ENCODE measurements at regions not wholly inside any gene's neighbourhood (a gene's known extent, or its start where the extent isn't known, plus 50 kb on each side); places are given as distances from the start of the nearest gene placed in this dataset.
"Not testable (repeated sequence)": the region's sequence is repeated elsewhere in the genome, so short reads cannot be mapped to it uniquely, and the experiment has no call there.

DNA sequence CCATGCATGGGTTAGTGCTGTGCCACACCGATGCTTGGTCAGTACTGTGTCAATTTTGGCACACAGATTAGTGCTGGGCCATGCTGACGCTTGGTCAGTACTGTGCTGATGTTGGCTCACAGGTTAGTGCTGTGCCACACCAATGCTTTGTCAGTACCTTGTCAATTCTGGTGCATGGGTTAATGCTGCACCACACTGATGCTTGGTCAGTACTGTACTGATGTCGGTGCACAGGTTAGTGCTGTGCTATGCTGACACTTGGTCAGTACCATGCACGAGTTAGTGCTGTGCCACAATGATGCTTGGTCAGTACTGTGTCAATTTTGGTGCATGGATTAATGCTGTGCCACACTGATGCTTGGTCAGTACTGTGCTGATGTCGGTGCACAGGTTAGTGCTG, 103.0 kb downstream of the NPIPB11 start:
- TF ChIP-seq, protein P1, sequence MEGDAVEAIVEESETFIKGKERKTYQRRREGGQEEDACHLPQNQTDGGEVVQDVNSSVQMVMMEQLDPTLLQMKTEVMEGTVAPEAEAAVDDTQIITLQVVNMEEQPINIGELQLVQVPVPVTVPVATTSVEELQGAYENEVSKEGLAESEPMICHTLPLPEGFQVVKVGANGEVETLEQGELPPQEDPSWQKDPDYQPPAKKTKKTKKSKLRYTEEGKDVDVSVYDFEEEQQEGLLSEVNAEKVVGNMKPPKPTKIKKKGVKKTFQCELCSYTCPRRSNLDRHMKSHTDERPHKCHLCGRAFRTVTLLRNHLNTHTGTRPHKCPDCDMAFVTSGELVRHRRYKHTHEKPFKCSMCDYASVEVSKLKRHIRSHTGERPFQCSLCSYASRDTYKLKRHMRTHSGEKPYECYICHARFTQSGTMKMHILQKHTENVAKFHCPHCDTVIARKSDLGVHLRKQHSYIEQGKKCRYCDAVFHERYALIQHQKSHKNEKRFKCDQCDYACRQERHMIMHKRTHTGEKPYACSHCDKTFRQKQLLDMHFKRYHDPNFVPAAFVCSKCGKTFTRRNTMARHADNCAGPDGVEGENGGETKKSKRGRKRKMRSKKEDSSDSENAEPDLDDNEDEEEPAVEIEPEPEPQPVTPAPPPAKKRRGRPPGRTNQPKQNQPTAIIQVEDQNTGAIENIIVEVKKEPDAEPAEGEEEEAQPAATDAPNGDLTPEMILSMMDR (conservative IDR thresholded peaks at IDR 0.05; ENCODE audit: control insufficient read depth, insufficient read depth, low read depth, low read length) = no peak
- DNase-seq (ENCODE audit: low read depth) = no peak
- no peak overlapping the region for H3K4me3 ChIP-seq (ENCODE audit: control insufficient read depth, low read depth, low read length)

DNA sequence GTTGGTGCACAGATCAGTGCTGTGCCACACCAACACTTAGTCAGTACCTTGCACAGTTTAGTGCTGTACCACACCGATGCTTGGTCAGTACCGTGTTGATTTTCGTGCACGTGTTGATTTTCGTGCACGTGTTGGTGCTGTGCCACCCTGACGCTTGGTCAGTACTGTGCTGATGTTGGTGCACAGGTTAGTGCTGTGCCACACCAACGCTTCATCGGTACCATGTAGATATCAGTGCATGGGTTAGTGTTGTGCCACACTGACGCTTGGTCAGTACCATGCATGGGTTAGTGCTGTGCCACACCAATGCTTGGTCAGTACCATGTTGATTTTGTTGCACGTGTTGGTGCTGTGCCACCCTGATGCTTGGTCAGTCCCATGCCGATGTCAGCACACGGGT, 103.5 kb downstream of the NPIPB11 start:
- no peak for DNase-seq (ENCODE audit: low read depth)
- TF ChIP-seq, protein P1 (conservative IDR thresholded peaks at IDR 0.05; ENCODE audit: control insufficient read depth, insufficient read depth, low read depth, low read length) = no peak
- H3K4me3 ChIP-seq (ENCODE audit: control insufficient read depth, low read depth, low read length) = no peak overlapping the region

DNA sequence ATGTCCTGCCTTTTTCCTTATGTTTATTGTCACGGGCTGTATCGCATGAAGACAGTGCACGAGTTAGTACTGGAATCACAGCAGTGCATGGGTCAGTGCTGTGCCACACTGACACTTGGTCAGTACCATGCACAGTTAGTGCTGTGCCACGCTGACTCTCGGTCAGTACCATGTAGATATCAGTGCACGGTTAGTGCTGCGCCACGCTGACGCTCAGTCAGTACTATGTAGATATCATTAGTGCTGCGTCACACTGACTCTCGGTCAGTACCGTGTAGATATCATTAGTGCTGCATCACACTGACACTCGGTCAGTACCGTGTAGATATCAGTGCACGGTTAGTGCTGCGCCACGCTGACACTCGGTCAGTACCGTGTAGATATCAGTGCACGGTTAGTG, 104.1 kb downstream of the NPIPB11 start:
- not testable (repeated sequence) for DNase-seq (ENCODE audit: low read depth); H3K4me3 ChIP-seq (ENCODE audit: control insufficient read depth, low read depth, low read length)

DNA sequence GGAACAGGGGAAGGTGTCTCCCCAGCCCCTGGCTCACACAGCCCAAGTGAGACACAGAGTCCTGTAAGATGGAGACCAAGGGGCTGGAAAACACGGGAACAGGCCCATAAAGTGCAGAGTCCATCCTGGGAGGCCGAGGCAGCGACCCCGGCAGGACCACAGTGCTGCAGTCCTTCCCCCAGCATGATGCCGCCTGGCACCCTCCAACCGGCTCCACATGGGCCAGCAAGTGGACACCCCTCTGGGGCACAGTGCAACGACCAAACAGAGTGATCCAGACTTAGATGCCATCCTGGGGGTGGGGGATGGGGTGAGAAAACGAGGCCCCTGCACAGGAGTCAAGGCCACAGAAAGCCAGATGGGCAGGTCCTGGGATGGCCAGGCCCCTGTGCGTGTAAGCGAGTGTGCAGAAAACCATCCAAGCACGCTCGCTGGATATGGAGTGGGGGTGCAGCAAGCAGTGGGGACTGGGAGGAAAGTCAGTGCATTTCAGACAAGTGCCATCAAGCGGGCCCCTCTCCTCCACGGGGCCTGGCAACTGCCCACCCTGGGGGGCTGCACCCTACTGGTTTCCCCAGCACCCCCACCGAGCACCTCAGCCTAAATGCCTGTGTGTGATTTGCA, 104.7 kb downstream of the NPIPB11 start:
- H3K4me3 ChIP-seq (ENCODE audit: control insufficient read depth, low read depth, low read length); DNase-seq (ENCODE audit: low read depth): not testable (repeated sequence)

DNA sequence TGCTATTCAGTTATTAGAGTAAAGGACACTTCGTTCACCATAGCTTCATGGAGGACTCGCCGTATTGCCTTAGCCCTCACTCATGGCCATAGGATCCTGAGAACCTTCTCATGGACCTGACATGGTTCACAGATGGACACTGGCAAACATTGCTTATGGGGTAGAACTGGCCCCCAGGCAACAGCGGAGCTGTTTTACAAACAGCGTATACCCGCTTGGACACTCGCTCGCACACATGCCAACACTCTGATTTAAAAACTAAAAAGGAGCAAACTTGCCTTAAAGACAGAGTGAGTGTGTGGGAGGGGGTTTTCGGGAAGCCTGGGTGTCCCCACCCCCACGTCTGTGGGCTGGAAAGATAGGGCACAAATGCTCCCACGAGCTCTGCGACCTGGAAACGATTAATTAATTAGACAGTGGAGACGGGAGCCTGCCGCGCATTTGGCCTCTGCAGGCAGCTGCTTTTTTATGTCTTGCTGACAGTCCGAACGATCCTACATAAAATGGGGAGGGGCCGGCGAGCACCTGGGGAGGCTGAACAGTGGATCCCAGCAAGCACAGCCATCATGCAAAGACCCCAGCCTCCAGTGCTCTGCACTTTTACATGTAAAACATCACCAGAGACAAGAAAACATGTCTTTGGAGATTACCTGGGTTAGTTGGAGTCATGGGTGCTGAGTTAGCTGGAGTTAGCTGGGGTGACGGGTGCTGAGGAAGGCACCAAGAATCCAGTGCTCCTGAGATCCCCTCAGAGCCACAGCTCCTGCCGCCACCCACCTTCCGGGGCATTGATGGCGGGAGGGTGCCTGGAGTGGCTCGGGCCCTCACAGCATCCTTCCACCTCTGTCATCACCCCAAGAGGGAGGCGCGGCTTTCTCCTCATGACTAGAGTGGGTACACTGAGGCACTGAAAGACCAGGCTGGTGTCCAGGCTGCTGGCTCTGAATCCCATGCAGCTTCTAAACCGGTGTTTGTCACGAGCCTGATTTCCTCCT, 105.7 kb downstream of the NPIPB11 start:
- not testable (repeated sequence) for H3K4me3 ChIP-seq (ENCODE audit: control insufficient read depth, low read depth, low read length); DNase-seq (ENCODE audit: low read depth)

DNA sequence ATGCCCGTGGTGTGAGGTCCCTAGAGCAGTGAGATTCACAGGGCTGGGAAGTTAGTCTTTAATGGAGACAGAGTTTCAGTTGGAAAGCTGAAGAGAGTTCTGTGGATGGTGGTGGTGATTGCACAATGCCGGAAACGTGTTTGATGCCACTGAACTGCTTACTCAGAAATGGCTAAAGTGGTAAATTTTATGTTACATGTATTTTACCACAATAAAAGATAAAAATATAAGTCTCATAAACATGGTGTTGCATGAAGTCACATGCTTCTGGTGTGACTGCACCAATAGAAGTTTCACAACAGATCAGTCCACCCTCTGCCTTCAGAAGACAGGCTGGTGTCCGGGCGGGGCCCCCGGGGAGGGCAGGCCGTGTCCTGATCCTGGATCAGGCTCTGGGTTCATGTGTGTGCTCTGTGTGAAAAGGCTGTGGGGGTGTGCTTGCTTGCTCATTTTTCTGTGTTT, 106.5 kb downstream of the NPIPB11 start:
- peak; percentile 85 for DNase-seq (ENCODE audit: low read depth)
- H3K4me3 ChIP-seq (ENCODE audit: control insufficient read depth, low read depth, low read length) = not testable (repeated sequence)

DNA sequence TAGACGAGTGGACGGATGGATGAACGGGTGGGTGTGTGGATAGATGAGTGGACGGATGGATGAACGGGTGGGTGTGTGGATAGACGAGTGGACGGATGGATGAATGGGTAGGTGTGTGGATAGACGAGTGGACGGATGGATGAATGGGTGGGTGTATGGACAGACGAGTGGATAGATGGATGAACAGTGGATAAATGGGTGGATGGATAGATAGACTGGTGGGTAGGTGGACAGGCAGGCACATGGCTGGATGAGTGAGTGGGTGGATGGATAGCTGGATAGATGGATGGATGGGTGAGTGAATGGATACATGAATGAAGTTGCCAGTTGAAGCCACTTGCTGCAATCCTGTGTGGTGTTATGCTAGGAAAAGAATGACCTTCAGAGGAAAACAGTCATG, 107.5 kb downstream of the NPIPB11 start:
- not testable (repeated sequence) for DNase-seq (ENCODE audit: low read depth); H3K4me3 ChIP-seq (ENCODE audit: control insufficient read depth, low read depth, low read length)

DNA sequence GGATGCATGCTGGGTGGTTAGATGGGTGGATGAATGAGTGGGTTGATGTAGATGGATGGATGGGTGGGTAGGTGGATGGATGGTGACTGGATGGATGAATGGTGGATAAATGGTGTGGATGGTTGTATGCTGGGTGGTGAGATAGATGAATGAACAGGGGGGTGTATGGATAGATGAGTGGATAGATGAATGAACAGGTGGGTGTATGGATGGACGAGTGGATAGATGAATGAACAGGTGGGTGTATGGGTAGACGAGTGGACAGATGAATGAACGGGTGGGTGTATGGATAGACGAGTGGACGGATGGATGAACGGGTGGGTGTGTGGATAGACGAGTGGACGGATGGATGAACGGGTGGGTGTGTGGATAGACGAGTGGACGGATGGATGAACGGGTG, 108.2 kb downstream of the NPIPB11 start:
- DNase-seq (ENCODE audit: low read depth); H3K4me3 ChIP-seq (ENCODE audit: control insufficient read depth, low read depth, low read length): not testable (repeated sequence)

DNA sequence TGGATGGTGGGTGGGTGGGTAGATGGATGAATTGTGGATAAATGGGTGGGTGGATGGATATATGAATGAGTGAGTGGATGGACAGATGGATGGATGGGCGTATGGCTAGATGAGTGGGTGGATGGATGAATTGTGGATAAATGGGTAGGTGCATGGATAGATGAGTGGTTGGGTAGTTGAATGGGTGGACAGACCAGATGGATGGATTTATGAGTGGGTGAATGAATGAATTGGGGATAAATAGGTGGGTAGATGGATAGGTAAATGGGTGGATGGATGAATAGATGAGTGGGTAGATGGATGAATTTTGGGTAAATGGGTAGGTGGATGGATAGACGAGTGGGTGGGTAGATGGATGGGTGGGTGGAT, 108.7 kb downstream of the NPIPB11 start:
- not testable (repeated sequence) for DNase-seq (ENCODE audit: low read depth); H3K4me3 ChIP-seq (ENCODE audit: control insufficient read depth, low read depth, low read length)

DNA sequence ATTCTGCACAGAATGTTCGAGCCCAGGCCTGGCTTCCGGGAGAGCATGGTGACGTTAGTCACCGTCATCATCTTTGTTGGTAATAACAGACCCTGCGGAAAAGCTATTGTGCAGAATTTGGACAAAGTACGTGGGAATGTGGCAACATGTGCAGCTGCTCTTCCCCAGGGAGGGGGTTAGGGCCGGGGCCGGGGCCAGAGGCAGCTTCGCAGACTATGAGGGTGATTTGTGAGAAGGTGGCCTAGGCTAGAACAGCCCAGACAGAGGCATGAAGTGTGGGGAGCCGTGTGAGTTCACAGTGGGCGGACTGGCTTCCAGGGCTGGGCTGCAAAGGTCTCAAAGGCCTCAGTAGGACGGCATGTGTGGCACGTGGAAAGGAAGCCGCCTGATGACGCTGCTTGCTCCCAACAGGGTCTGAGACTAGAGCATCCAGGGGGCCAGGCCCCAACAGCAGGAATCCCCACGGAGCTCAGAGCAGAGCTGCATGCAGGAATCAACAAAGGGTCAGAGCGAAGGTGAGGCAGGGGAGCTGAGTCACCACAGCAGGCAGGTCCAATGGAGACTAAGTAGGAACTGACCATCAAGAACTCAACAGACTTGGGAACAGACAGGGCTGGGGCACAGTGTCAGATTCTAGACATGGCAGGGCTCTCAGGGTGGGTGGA, 109.2 kb downstream of the NPIPB11 start:
- peak; percentile 46 for DNase-seq (ENCODE audit: low read depth)

DNA sequence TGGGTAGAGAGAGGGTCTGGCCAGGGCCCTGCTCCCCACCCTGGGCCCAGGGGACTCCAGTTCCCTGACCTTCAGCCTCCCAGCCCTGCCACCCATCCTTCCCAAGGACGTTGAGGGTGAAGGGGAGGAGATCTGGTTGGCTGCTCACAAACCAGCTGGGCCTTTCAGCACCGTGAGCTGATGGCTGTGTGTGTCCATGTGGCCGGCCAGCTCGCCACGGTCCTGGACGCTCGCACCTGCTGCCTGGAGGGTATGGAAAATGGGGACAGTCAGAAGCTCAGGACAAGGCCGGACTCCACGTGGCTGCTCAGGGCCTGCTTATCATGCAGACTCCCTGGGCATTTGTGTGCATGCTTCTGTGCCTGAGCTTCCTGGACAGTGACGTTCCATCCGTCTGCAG, 110.3 kb downstream of the NPIPB11 start:
- H3K4me3 ChIP-seq (ENCODE audit: control insufficient read depth, low read depth, low read length); DNase-seq (ENCODE audit: low read depth): not testable (repeated sequence)

More for the DNA sequence above, 109.2 kb downstream of the NPIPB11 start:
- H3K4me3 ChIP-seq (ENCODE audit: control insufficient read depth, low read depth, low read length) = not testable (repeated sequence)

DNA sequence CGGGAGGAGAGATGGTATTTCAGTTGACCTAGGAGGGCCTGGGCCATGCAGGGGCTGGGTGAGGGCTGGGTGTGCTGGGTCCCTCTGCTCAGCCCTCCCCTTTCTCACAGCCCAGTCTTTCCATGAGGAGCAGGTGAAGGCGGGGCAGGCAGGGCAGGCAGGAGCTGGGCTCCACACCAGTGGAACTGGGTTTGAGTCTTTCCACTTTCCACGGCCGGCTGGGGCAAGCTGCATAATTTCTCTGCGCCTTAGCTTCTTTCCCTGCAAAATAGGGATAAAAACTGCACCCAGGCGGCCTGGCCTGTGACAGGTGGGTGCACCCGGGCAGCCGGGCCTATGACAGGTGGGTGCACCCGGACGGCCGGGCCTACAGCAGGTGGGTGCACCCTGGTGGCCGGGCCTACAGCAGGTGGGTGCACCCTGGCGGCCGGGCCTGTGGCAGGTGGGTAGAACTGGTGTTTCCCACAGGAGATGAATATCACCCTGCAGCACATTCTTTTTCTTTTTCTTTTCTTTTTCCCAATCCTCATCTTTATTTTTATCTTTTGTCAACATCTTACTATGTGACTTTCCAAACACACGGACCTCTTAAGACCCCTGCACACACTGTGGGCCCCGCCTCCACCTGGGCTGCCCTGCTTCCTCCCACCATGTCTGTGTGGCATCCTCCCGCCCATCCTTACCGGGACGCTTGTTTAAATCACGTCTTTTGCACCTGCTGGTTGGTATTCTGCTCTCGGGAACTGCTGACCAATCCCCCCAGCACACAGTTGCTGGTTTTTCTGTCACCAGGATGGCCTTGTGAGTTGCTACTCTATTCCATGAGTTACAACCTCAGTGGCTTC, 111.3 kb downstream of the NPIPB11 start:
- H3K4me3 ChIP-seq (ENCODE audit: control insufficient read depth, low read depth, low read length); DNase-seq (ENCODE audit: low read depth): not testable (repeated sequence)

DNA sequence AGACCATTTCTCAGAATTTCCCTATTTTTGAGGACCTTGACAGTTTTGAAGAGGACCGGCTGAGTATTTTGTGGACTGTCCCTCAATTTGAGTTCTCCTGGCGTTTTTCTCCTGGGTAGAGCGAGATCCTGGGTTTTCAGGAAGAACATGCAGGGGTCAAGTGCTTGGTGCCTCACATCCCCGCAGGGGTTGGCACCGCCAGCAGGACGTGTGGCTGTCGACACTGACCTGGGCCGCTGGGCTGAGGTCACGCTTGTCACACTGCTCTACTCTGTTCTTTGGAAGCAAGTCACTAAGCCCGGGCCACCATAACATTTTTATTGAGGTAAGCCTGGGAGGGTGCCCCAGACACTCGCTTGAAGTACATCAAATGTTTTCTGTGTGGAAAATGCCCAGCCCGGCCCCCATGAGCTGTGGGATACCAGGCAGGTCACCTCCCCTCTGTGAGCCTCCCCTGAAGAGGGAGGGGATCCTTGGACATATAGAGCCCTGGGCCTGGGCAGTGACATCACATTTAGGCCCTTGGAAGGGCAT, 112.0 kb downstream of the NPIPB11 start:
- not testable (repeated sequence) for DNase-seq (ENCODE audit: low read depth); H3K4me3 ChIP-seq (ENCODE audit: control insufficient read depth, low read depth, low read length)

DNA sequence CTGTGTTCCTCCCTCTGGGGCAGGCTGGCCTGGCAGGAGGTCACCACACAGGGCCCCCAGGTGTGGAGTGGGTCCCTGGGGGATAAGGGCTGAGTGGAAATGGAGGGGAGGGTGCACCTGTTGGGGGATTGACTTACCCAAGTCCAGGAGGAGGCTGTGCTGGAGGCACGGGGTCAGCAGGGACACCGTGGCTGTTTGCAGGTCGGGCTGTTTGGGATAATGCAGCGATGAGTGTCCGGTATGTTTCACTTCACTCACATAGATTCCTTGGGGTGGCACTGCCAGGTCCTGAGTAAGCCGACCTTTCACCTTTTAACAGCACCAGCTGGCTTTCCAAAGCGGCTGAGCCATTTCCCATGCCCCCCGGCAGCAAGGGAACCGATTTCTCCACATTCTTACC, 113.0 kb downstream of the NPIPB11 start:
- DNase-seq (ENCODE audit: low read depth); H3K4me3 ChIP-seq (ENCODE audit: control insufficient read depth, low read depth, low read length): not testable (repeated sequence)

DNA sequence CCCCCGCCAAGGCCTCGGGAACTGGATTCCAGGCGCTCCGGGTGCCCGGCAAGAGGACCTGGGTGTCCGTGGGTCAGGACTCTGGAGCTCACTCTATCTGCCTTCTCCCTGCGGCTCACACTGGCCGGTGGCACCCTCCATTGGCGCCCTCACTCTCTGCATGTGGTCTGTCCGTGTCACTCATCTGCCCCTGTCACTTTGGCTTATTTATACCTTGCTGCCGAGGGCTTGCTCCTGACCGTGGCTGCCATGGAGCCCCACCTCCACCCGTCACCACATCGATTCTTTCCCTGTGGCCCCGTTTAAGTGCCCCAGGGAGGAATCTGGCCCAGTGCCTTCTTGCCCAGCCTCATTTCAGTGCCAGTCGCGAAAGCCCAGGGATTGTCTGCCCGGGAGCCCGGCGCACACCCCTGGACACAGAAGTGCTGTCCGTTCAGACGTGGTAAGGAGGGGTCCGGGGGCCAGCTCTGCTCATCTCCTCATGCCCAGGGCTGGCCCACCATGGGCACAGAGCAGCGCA, 113.5 kb downstream of the NPIPB11 start:
- not testable (repeated sequence) for H3K4me3 ChIP-seq (ENCODE audit: control insufficient read depth, low read depth, low read length); DNase-seq (ENCODE audit: low read depth)

Data from fibroblast of mammary gland (primary cell).